Cardiac muscle cell (in vitro differentiated cells and primary cell): ENCODE measurements at regions not wholly inside any gene's neighbourhood (a gene's known extent, or its start where the extent isn't known, plus 50 kb on each side); places are given as distances from the start of the nearest gene placed in this dataset.

Source experiments
- DNase-seq, 2 donors: peaks; one replicate each; pipeline versions ENCODE4 v3.0.0 to v3.0.0-alpha.2; 2010 to 2017; ENCODE audit warnings: low read depth in 1 of 2, low spot score in 1 of 2
- H3K27ac ChIP-seq: fragments of 200-600 bp; sonication (generic); 2 replicates; pipeline ENCODE4 v1.5.1; 2016
- H3K27me3 ChIP-seq: fragments of 200-600 bp; sonication (generic); 2 replicates; pipeline ENCODE4 v1.6.0; 2016; ENCODE audit warnings: control low read depth
- H3K36me3 ChIP-seq: fragments of 200-600 bp; sonication (generic); 2 replicates; pipeline ENCODE4 v1.5.1; 2016; ENCODE audit warnings: control low read depth
- H3K4me1 ChIP-seq: fragments of 200-600 bp; sonication (generic); 2 replicates; pipeline ENCODE4 v1.8.1; 2017; ENCODE audit warnings: low read depth, mild to moderate bottlenecking, mixed run types
- H3K4me3 ChIP-seq: fragments of 200-600 bp; sonication (generic); 2 replicates; pipeline ENCODE4 v1.5.1; 2016; ENCODE audit warnings: mild to moderate bottlenecking
- H3K9me3 ChIP-seq: fragments of 200-600 bp; sonication (generic); 2 replicates; pipeline ENCODE4 v1.5.1; 2017; ENCODE audit warnings: low read depth, mild to moderate bottlenecking, control low read depth
- CTCF ChIP-seq: IDR thresholded peaks from 2 replicates; pipeline ENCODE4 v1.5.1; 2012; ENCODE audit warnings: low read depth, mild to moderate bottlenecking, low read length

- Histone ChIP-seq H3K4me3 (no peak overlapping the region), H3K27me3 (no peaks in the 10 kb centered on the region), H3K36me3 (no peaks in the 10 kb centered on the region)
These were observed 96.7 kb upstream of the DIAPH3 start for GRCh38 chr13:60260440-60260839.

GRCh38 chr13:60261432-60262351 is 98.0 kb upstream of the DIAPH3 start:
- Histone ChIP-seq H3K27me3 (no peaks in the 10 kb centered on the region), H3K9me3 (no peaks in the 10 kb centered on the region), H3K4me1 (peaks cover 4% of the 10 kb centered on the region), H3K36me3 (no peaks in the 10 kb centered on the region), H3K27ac (no peak overlapping the region), H3K4me3 (no peak overlapping the region)
- peak in 1 of 2 donors; percentile 4 for DNase-seq
- TF ChIP-seq CTCF, result no peak

More at GRCh38 chr13:60260440-60260839, 96.7 kb upstream of the DIAPH3 start:
- Histone ChIP-seq H3K9me3 (no peaks in the 10 kb centered on the region), H3K27ac (no peak overlapping the region), H3K4me1 (peaks cover 4% of the 10 kb centered on the region)
- peak; percentile 12 for TF ChIP-seq CTCF
- DNase-seq, result no peak

- no peak overlapping the region for H3K27ac ChIP-seq
- TF ChIP-seq CTCF, result no peak
- no peaks in the 10 kb centered on the region for H3K27me3 ChIP-seq
- no peaks in the 10 kb centered on the region for H3K9me3 ChIP-seq
- no peak for DNase-seq
- no peak overlapping the region for H3K4me3 ChIP-seq
- peaks cover 9% of the 10 kb centered on the region for H3K4me1 ChIP-seq
- H3K36me3 ChIP-seq, result no peaks in the 10 kb centered on the region
These were observed 101.8 kb upstream of the DIAPH3 start for GRCh38 chr13:60265566-60265965.

- no peaks in the 10 kb centered on the region for H3K9me3 ChIP-seq
- no peaks in the 10 kb centered on the region for H3K27me3 ChIP-seq
- H3K27ac ChIP-seq, result peak overlapping the region; percentile 76
- peaks cover 9% of the 10 kb centered on the region for H3K4me1 ChIP-seq
- H3K4me3 ChIP-seq, result peak overlapping the region; percentile 40
- H3K36me3 ChIP-seq, result no peaks in the 10 kb centered on the region
- peak; percentile 9 to 70 for DNase-seq
- no peak for TF ChIP-seq CTCF
These were observed 103.9 kb upstream of the DIAPH3 start for GRCh38 chr13:60267498-60268202.

GRCh38 chr13:60268203-60268555 is 104.5 kb upstream of the DIAPH3 start:
- peak in 1 of 2 donors; percentile 3 for DNase-seq
- H3K4me1 ChIP-seq, result peaks cover 9% of the 10 kb centered on the region
- no peaks in the 10 kb centered on the region for H3K9me3 ChIP-seq
- TF ChIP-seq CTCF, result no peak
- H3K27me3 ChIP-seq, result no peaks in the 10 kb centered on the region
- H3K4me3 ChIP-seq, result peak overlapping the region; percentile 40
- peak overlapping the region; percentile 76 for H3K27ac ChIP-seq
- H3K36me3 ChIP-seq, result no peaks in the 10 kb centered on the region
